HCT116 (cell line): ENCODE measurements at regions not wholly inside any gene's neighbourhood (a gene's known extent, or its start where the extent isn't known, plus 50 kb on each side); places are given as distances from the start of the nearest gene placed in this dataset.

ENCODE experiments used
- ATAC-seq: fragments of 200-7000 bp; cut with Tn5 transposase; 2 replicates; pipeline ENCODE4 v1.9.1; 2020; ENCODE audit warnings: mild to moderate bottlenecking, moderate library complexity
- BruUV-seq: library from RNA; stranded (reverse); fragments of 400-500 nt; replicated peaks from 2 replicates; lab custom pipeline; 2021; lab: Mats Ljungman, UMichigan
- CTCF ChIA-PET: fragments of 300-600 bp; sonication (Branson Sonifier 250); formaldehyde crosslinking; loops from one replicate; lab custom pipeline; 2021; ENCODE audit warnings: antibody characterized with exemption; lab: Charles Lee
- POLR2A ChIA-PET: fragments of 300-600, 350-600 bp; sonication (Branson Sonifier 250); formaldehyde crosslinking; loops from one replicate; lab custom pipeline; 2021; ENCODE audit warnings: antibody characterized with exemption; lab: Charles Lee
- RAD21 ChIA-PET, 2 experiments: fragments of 300-600 bp; sonication (Branson Sonifier 250); formaldehyde crosslinking; loops; one replicate each; lab custom pipeline; 2023; ENCODE audit warnings: low total read pairs in 2 of 2; ENCODE audit not compliant: uncharacterized antibody in 2 of 2, unreplicated experiment in 2 of 2, low non-redundant PET in 1 of 2; lab: Charles Lee
- DNase-seq: peaks from one replicate; pipeline ENCODE4 v3.0.0-alpha.2; 2010; ENCODE audit warnings: low read depth, low spot score
- H2AFZ ChIP-seq: fragments of 200-600 bp; shearing (Covaris generic), sonication (generic); 2 replicates; pipeline ENCODE4 v1.6.1; 2017; ENCODE audit warnings: low read depth, mixed run types, mixed read lengths, antibody characterized with exemption, low read length; ENCODE audit not compliant: poor library complexity, severe bottlenecking
- H3K27ac ChIP-seq: 2 replicates; pipeline ENCODE4 v1.5.1; 2012; ENCODE audit warnings: low read depth, low read length
- H3K27me3 ChIP-seq: fragments of 200-600 bp; sonication (generic); 2 replicates; pipeline ENCODE4 v1.6.1; 2016; ENCODE audit warnings: mixed run types, low read length, mixed read lengths; ENCODE audit not compliant: insufficient read depth
- H3K36me3 ChIP-seq, 2 experiments: fragments of 200-500 bp in 1 of 2; fragments of 200-600 bp in 1 of 2; sonication (Bioruptor generic) in 1 of 2; sonication (generic) in 1 of 2; 2 replicates each; pipeline versions ENCODE4 v1.5.1 to v1.6.1; 2014 to 2016; ENCODE audit warnings: low read length in 2 of 2, inconsistent platforms in 1 of 2, mixed read lengths in 1 of 2, mixed run types in 1 of 2; ENCODE audit not compliant: insufficient read depth in 2 of 2, control insufficient read depth in 1 of 2
- H3K4me1 ChIP-seq, 2 experiments: fragments of 200-600 bp in 1 of 2; sonication (generic) in 1 of 2; 2 replicates each; pipeline versions ENCODE4 v1.5.1 to v1.6.1; 2012 to 2017; ENCODE audit warnings: low read length in 2 of 2, inconsistent platforms in 1 of 2, mild to moderate bottlenecking in 1 of 2, mixed read lengths in 1 of 2, mixed run types in 1 of 2, moderate library complexity in 1 of 2; ENCODE audit not compliant: insufficient read depth in 2 of 2, control insufficient read depth in 1 of 2
- H3K4me2 ChIP-seq: fragments of 200-600 bp; sonication (generic); 2 replicates; pipeline ENCODE4 v1.6.1; 2017; ENCODE audit warnings: mixed run types, low read length, mixed read lengths
- H3K4me3 ChIP-seq, 2 experiments: fragments of 200-600 bp in 1 of 2; sonication (generic) in 1 of 2; replicated peaks in 1 of 2; 2 replicates each; pipeline ENCODE4 v1.5.1; 2011 to 2016; ENCODE audit warnings: low read length in 2 of 2, control low read depth in 1 of 2, low read depth in 1 of 2, mild to moderate bottlenecking in 1 of 2, mixed read lengths in 1 of 2, mixed run types in 1 of 2
- H3K79me2 ChIP-seq: fragments of 200-600 bp; sonication (generic); 2 replicates; pipeline ENCODE4 v1.6.1; 2017; ENCODE audit warnings: mild to moderate bottlenecking, mixed run types, low read length, moderate library complexity, mixed read lengths; ENCODE audit not compliant: insufficient read depth
- H3K9ac ChIP-seq: fragments of 200-600 bp; sonication (generic); 2 replicates; pipeline ENCODE4 v1.6.1; 2016; ENCODE audit warnings: low read length, mixed read lengths
- H3K9me2 ChIP-seq: fragments of 200-600 bp; sonication (generic), shearing (Covaris generic); 2 replicates; pipeline ENCODE4 v1.6.1; 2017; ENCODE audit warnings: mixed run types, mild to moderate bottlenecking, moderate library complexity; ENCODE audit not compliant: insufficient read depth
- H3K9me3 ChIP-seq, 2 experiments: fragments of 200-500 bp in 1 of 2; fragments of 200-600 bp in 1 of 2; sonication (Bioruptor generic) in 1 of 2; sonication (generic) in 1 of 2; 2 replicates each; pipeline ENCODE4 v1.6.1; 2014 to 2017; ENCODE audit warnings: low read length in 2 of 2, mixed read lengths in 2 of 2, inconsistent platforms in 1 of 2, low read depth in 1 of 2, mild to moderate bottlenecking in 1 of 2, mixed run types in 1 of 2, moderate library complexity in 1 of 2; ENCODE audit not compliant: control insufficient read depth in 1 of 2, insufficient read depth in 1 of 2
- H4K20me1 ChIP-seq: fragments of 200-600 bp; sonication (generic), shearing (Covaris generic); 2 replicates; pipeline ENCODE4 v1.6.1; 2017; ENCODE audit warnings: mixed run types, mild to moderate bottlenecking, moderate library complexity; ENCODE audit not compliant: insufficient read depth
- CEBPB ChIP-seq: IDR thresholded peaks from 2 replicates; pipeline ENCODE4 v1.6.1; 2012; ENCODE audit warnings: low read depth
- CTCF ChIP-seq, 3 experiments: fragments of 200-600 bp in 1 of 3; sonication (generic) in 1 of 3; IDR thresholded peaks in 2 of 3; conservative IDR thresholded peaks in 1 of 3; 2 replicates each; pipeline ENCODE4 v1.5.1; 2012 to 2017; ENCODE audit warnings: low read depth in 2 of 3, low read length in 2 of 3, antibody characterized with exemption in 1 of 3, borderline replicate concordance in 1 of 3, control low read depth in 1 of 3, mild to moderate bottlenecking in 1 of 3, mixed read lengths in 1 of 3, mixed run types in 1 of 3, moderate library complexity in 1 of 3; ENCODE audit not compliant: insufficient read depth in 1 of 3
- EGR1 ChIP-seq: IDR thresholded peaks from 2 replicates; pipeline ENCODE4 v1.6.1; 2012; ENCODE audit warnings: low read depth
- ELF1 ChIP-seq: IDR thresholded peaks from 2 replicates; pipeline ENCODE4 v1.6.1; 2012; ENCODE audit warnings: low read depth, borderline replicate concordance
- EZH2 ChIP-seq: fragments of 200-600 bp; sonication (generic); IDR thresholded peaks from 2 replicates; pipeline ENCODE4 v1.6.1; 2017; ENCODE audit warnings: antibody characterized with exemption, mixed run types
- MAX ChIP-seq: IDR thresholded peaks from 2 replicates; pipeline ENCODE4 v1.6.1; 2012
- POLR2A ChIP-seq: IDR thresholded peaks from 2 replicates; pipeline ENCODE4 v1.7.0; 2011; ENCODE audit warnings: borderline replicate concordance; ENCODE audit not compliant: insufficient read depth, insufficient read length; ENCODE audit errors: extremely low read depth
- POLR2AphosphoS5 ChIP-seq: IDR thresholded peaks from 2 replicates; pipeline ENCODE4 v1.6.1; 2011; ENCODE audit warnings: mild to moderate bottlenecking, low read depth, low read length, moderate library complexity
- TCF7L2 ChIP-seq: IDR thresholded peaks from 2 replicates; pipeline ENCODE4 v1.7.0; 2011; ENCODE audit warnings: borderline replicate concordance, inconsistent platforms; ENCODE audit not compliant: insufficient read depth, insufficient read length; ENCODE audit errors: extremely low read depth
- YY1 ChIP-seq: IDR thresholded peaks from 2 replicates; pipeline ENCODE4 v1.6.1; 2011; ENCODE audit warnings: low read length, low read depth, moderate library complexity, mild to moderate bottlenecking; ENCODE audit not compliant: insufficient replicate concordance; ENCODE audit errors: extremely low read depth
- ZBTB33 ChIP-seq: IDR thresholded peaks from 2 replicates; pipeline ENCODE4 v1.6.1; 2011; ENCODE audit warnings: mild to moderate bottlenecking, low read length, moderate library complexity; ENCODE audit not compliant: insufficient replicate concordance; ENCODE audit errors: extremely low read depth
- ZFX ChIP-seq: fragments of 450-650 bp; IDR thresholded peaks from 2 replicates; pipeline ENCODE4 v1.6.1; 2017
- intact Hi-C: fragments of 100-400 bp; cut with micrococcal nuclease; formaldehyde crosslinking; loops from 2 replicates; pipeline ENCODE4 v1.10.0; 2022

- CTCF ChIA-PET: no interaction called here
- TF ChIP-seq ELF1 (no peak), POLR2A (no peak), YY1 (no peak), TCF7L2 (no peak), CTCF (IDR thresholded peaks at IDR 0.05 in 2 of 3, conservative IDR thresholded peaks at IDR 0.05 in 1 of 3; ENCODE audit: borderline replicate concordance in 1 of 3, insufficient read depth in 1 of 3, low read depth in 2 of 3, low read length in 2 of 3) (no peak), POLR2AphosphoS5 (no peak), EZH2 (no peak), EGR1 (no peak), CEBPB (no peak), MAX (no peak), ZFX (no peak), ZBTB33 (no peak)
Measured at GRCh38 chr7:153027904-153028303, 268.4 kb downstream of the ACTR3B start.

More at GRCh38 chr7:153027904-153028303, 268.4 kb downstream of the ACTR3B start:
- ATAC-seq (no peak), DNase-seq (no peak)
- ChIA-PET POLR2A (no interaction called here), RAD21 (no interaction called here)
- Histone ChIP-seq H3K4me2 (no peak overlapping the region), H3K9me2 (no peaks in the 10 kb centered on the region), H3K36me3 (no peaks in the 10 kb centered on the region), H2AFZ (no peak overlapping the region), H3K79me2 (no peaks in the 10 kb centered on the region), H4K20me1 (no peaks in the 10 kb centered on the region), H3K9me3 (no peaks in the 10 kb centered on the region), H3K9ac (no peak overlapping the region), H3K27me3 (peaks cover 16% of the 10 kb centered on the region), H3K4me3 (no peak overlapping the region), H3K4me1 (no peaks in the 10 kb centered on the region), H3K27ac (no peak overlapping the region)
- BruUV-seq: no TSS peak
- intact Hi-C loops: no loop called here
